GM23338 (cell line): ENCODE measurements at regions not wholly inside any gene's neighbourhood (a gene's known extent, or its start where the extent isn't known, plus 50 kb on each side); places are given as distances from the start of the nearest gene placed in this dataset.

Experiments
- EZH2 ChIP-seq: fragments of 200-600 bp; sonication (generic); IDR thresholded peaks from one replicate; pipeline ENCODE4 v1.8.0; 2017; ENCODE audit warnings: antibody characterized with exemption, mild to moderate bottlenecking, low read depth; ENCODE audit not compliant: unreplicated experiment
- POLR2AphosphoS5 ChIP-seq: IDR thresholded peaks from 2 replicates; pipeline ENCODE4 v1.6.1; 2016; ENCODE audit warnings: antibody characterized with exemption, low read depth
- TF ChIP-seq, protein P1 (sequence below), 2 experiments: fragments of 200-600 bp in 1 of 2; sonication (generic) in 1 of 2; conservative IDR thresholded peaks; 2 replicates each; pipeline versions ENCODE4 v1.5.1 to v1.6.1; 2016 to 2017; ENCODE audit warnings: antibody characterized with exemption in 2 of 2, low read depth in 2 of 2, mild to moderate bottlenecking in 2 of 2, moderate library complexity in 1 of 2

DNA sequence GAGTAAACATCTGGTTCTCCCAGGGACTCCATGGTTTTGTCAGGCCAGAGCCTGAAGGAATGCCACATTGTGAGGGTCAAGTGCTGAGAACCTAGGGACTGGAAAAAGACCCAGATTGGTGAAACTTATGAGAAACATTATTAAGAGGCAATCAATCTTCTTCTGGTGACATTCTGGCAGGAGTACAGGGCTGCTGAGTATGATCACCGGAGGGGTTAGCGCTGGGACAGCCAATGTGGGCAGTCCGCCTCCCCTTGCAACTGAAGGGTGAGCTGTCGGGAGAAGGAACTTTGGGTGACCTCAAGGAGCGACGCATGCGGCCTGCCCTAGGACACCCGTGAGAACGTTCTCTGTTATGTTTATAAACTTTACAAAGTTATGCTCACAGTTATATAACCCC, 429.0 kb downstream of the LMO4 start:
- TF ChIP-seq POLR2AphosphoS5 (no peak), EZH2 (no peak)
- TF ChIP-seq, protein P1, sequence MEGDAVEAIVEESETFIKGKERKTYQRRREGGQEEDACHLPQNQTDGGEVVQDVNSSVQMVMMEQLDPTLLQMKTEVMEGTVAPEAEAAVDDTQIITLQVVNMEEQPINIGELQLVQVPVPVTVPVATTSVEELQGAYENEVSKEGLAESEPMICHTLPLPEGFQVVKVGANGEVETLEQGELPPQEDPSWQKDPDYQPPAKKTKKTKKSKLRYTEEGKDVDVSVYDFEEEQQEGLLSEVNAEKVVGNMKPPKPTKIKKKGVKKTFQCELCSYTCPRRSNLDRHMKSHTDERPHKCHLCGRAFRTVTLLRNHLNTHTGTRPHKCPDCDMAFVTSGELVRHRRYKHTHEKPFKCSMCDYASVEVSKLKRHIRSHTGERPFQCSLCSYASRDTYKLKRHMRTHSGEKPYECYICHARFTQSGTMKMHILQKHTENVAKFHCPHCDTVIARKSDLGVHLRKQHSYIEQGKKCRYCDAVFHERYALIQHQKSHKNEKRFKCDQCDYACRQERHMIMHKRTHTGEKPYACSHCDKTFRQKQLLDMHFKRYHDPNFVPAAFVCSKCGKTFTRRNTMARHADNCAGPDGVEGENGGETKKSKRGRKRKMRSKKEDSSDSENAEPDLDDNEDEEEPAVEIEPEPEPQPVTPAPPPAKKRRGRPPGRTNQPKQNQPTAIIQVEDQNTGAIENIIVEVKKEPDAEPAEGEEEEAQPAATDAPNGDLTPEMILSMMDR (conservative IDR thresholded peaks at IDR 0.05; ENCODE audit: low read depth in 2 of 2), result no peak
